ENCODE measurements at regions not wholly inside any gene's neighbourhood (a gene's known extent, or its start where the extent isn't known, plus 50 kb on each side); places are given as distances from the start of the nearest gene placed in this dataset.

DNA sequence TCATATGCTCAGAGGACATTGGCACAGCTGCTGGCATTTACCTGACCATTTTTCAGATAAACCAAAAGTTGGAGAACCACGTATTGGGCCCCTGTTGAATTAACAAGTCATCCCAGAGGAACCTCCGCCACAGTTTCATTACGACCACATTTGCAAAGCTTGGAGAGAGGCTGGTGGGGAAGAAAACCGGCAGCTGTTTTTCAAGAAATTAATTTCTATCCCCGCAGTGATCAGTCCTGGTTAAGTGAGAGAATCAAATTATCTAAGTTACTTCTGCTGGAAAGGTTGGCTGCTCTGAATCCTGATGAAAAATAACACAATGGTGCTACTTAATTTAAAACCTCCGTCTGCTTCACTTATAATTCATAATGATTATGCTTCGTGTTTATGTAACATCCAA, 737.1 kb upstream of the AUTS2 start:
- TF ChIP-seq, protein P1, sequence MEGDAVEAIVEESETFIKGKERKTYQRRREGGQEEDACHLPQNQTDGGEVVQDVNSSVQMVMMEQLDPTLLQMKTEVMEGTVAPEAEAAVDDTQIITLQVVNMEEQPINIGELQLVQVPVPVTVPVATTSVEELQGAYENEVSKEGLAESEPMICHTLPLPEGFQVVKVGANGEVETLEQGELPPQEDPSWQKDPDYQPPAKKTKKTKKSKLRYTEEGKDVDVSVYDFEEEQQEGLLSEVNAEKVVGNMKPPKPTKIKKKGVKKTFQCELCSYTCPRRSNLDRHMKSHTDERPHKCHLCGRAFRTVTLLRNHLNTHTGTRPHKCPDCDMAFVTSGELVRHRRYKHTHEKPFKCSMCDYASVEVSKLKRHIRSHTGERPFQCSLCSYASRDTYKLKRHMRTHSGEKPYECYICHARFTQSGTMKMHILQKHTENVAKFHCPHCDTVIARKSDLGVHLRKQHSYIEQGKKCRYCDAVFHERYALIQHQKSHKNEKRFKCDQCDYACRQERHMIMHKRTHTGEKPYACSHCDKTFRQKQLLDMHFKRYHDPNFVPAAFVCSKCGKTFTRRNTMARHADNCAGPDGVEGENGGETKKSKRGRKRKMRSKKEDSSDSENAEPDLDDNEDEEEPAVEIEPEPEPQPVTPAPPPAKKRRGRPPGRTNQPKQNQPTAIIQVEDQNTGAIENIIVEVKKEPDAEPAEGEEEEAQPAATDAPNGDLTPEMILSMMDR (IDR thresholded peaks at IDR 0.05) = no peak
- TF ChIP-seq POLR2A (IDR thresholded peaks at IDR 0.05) = no peak

Measured in gastroesophageal sphincter (tissue), 3 donors.